SK-N-SH (cell line): ENCODE measurements at regions not wholly inside any gene's neighbourhood (a gene's known extent, or its start where the extent isn't known, plus 50 kb on each side); places are given as distances from the start of the nearest gene placed in this dataset.

ENCODE experiments used
- CTCF ChIA-PET: fragments of 300-600, 350-600 bp; formaldehyde crosslinking; extraction: SDS; loops from one replicate; lab custom pipeline; 2021; lab: Yijun Ruan, JAX
- POLR2A ChIA-PET: fragments of 350-600 bp; sonication (Branson Sonifier 250); formaldehyde crosslinking; extraction: SDS; loops from one replicate; lab custom pipeline; 2020; ENCODE audit warnings: antibody characterized with exemption, inconsistent platforms; lab: Yijun Ruan, JAX
- DNase-seq: peaks from one replicate; pipeline ENCODE4 v3.0.0; 2012
- H2AFZ ChIP-seq: fragments of 200-600 bp; sonication (generic); 2 replicates; pipeline ENCODE4 v1.8.1; 2016; ENCODE audit warnings: antibody characterized with exemption, mild to moderate bottlenecking, low read depth
- H3F3A ChIP-seq: fragments of 200-600 bp; sonication (generic); replicated peaks from 2 replicates; pipeline ENCODE3; 2016; ENCODE audit warnings: antibody characterized with exemption, mild to moderate bottlenecking; ENCODE audit not compliant: insufficient read depth
- H3K27ac ChIP-seq, 2 experiments: fragments of 200-500 bp in 1 of 2; fragments of 200-600 bp in 1 of 2; sonication (Bioruptor generic) in 1 of 2; sonication (generic), shearing (Covaris generic) in 1 of 2; 2 replicates each; pipeline versions ENCODE4 v1.5.1 to v1.6.1; 2014 to 2016; ENCODE audit warnings: low read depth in 2 of 2, inconsistent platforms in 1 of 2, low read length in 1 of 2, mild to moderate bottlenecking in 1 of 2, mixed read lengths in 1 of 2
- H3K27me3 ChIP-seq: fragments of 200-600 bp; sonication (generic), shearing (Covaris generic); 2 replicates; pipeline ENCODE4 v1.6.1; 2016; ENCODE audit warnings: mixed run types; ENCODE audit not compliant: insufficient read depth
- H3K36me3 ChIP-seq, 2 experiments: fragments of 200-500 bp in 1 of 2; fragments of 200-600 bp in 1 of 2; sonication (Bioruptor generic) in 1 of 2; sonication (generic) in 1 of 2; replicated peaks in 1 of 2; 2 replicates each; pipeline versions ENCODE3 to v1.5.1; 2014 to 2016; ENCODE audit warnings: low read length in 1 of 2, mild to moderate bottlenecking in 1 of 2; ENCODE audit not compliant: insufficient read depth in 2 of 2, control insufficient read depth in 1 of 2
- H3K4me1 ChIP-seq, 2 experiments: fragments of 200-500 bp in 1 of 2; fragments of 200-600 bp in 1 of 2; sonication (Bioruptor generic) in 1 of 2; sonication (generic), shearing (Covaris generic) in 1 of 2; 2 replicates each; pipeline versions ENCODE4 v1.5.1 to v1.6.1; 2014 to 2016; ENCODE audit warnings: low read depth in 1 of 2, low read length in 1 of 2, mixed run types in 1 of 2; ENCODE audit not compliant: insufficient read depth in 2 of 2, control insufficient read depth in 1 of 2
- H3K4me2 ChIP-seq: fragments of 200-600 bp; sonication (generic), shearing (Covaris generic); 2 replicates; pipeline ENCODE4 v1.6.1; 2017; ENCODE audit warnings: mixed run types
- H3K4me3 ChIP-seq, 2 experiments: fragments of 200-500 bp in 1 of 2; fragments of 200-600 bp in 1 of 2; sonication (Bioruptor generic) in 1 of 2; sonication (generic), shearing (Covaris generic) in 1 of 2; 2 replicates each; pipeline versions ENCODE4 v1.5.1 to v1.8.1; 2014 to 2016; ENCODE audit warnings: low read depth in 2 of 2, inconsistent platforms in 1 of 2, low read length in 1 of 2, mild to moderate bottlenecking in 1 of 2, mixed read lengths in 1 of 2, moderate library complexity in 1 of 2
- H3K79me2 ChIP-seq: fragments of 200-600 bp; sonication (generic); 2 replicates; pipeline ENCODE4 v1.8.1; 2017; ENCODE audit warnings: mild to moderate bottlenecking; ENCODE audit not compliant: insufficient read depth
- H3K9ac ChIP-seq: fragments of 200-600 bp; sonication (generic); 2 replicates; pipeline ENCODE4 v1.6.1; 2017; ENCODE audit warnings: mixed run types
- H3K9me2 ChIP-seq: fragments of 200-600 bp; sonication (generic); 2 replicates; pipeline ENCODE4 v1.6.1; 2017; ENCODE audit warnings: mixed run types
- H3K9me3 ChIP-seq: fragments of 200-600 bp; sonication (generic); 2 replicates; pipeline ENCODE4 v1.6.1; 2017; ENCODE audit warnings: mixed run types, mild to moderate bottlenecking, moderate library complexity
- H4K20me1 ChIP-seq: fragments of 200-600 bp; sonication (generic); 2 replicates; pipeline ENCODE4 v1.6.1; 2017; ENCODE audit warnings: mild to moderate bottlenecking, mixed run types; ENCODE audit not compliant: insufficient read depth
- FOSL2 ChIP-seq: IDR thresholded peaks from 2 replicates; pipeline ENCODE4 v1.4.0; 2012; ENCODE audit warnings: low read depth, mild to moderate bottlenecking, moderate library complexity, borderline replicate concordance
- IRF3 ChIP-seq: fragments of 150-350 bp; IDR thresholded peaks from 2 replicates; pipeline ENCODE4 v1.6.1; 2016; ENCODE audit warnings: mild to moderate bottlenecking, low read depth, low read length
- JUND ChIP-seq: IDR thresholded peaks from 2 replicates; pipeline ENCODE4 v1.4.0; 2012
- NFIC ChIP-seq: IDR thresholded peaks from 2 replicates; pipeline ENCODE4 v1.4.0; 2012; ENCODE audit warnings: borderline replicate concordance
- PBX3 ChIP-seq: IDR thresholded peaks from 2 replicates; pipeline ENCODE4; 2012
- RFX5 ChIP-seq: IDR thresholded peaks from 2 replicates; pipeline ENCODE4 v1.6.1; 2012; ENCODE audit warnings: mild to moderate bottlenecking, improper control_type of control experiment, low read length
- RXRA ChIP-seq: IDR thresholded peaks from 2 replicates; pipeline ENCODE4 v1.4.0; 2012; ENCODE audit warnings: low read depth, mild to moderate bottlenecking, borderline replicate concordance
- SMC3 ChIP-seq: IDR thresholded peaks from 2 replicates; pipeline ENCODE4 v1.6.1; 2012; ENCODE audit warnings: low read depth, low read length, improper control_type of control experiment
- TAF1 ChIP-seq: IDR thresholded peaks from 2 replicates; pipeline ENCODE4 v1.6.1; 2012; ENCODE audit warnings: low read depth, mild to moderate bottlenecking, low read length, moderate library complexity, borderline replicate concordance
- TCF12 ChIP-seq: IDR thresholded peaks from 2 replicates; pipeline ENCODE4 v1.4.0; 2012
- TEAD4 ChIP-seq: IDR thresholded peaks from 2 replicates; pipeline ENCODE4 v1.4.0; 2012; ENCODE audit warnings: mild to moderate bottlenecking, borderline replicate concordance; ENCODE audit not compliant: insufficient read depth
- ZBTB33 ChIP-seq: IDR thresholded peaks from 2 replicates; pipeline ENCODE4 v1.4.0; 2012; ENCODE audit warnings: low read depth, borderline replicate concordance
- WGBS: methylation state at CpG from one replicate; pipeline ENCODE4 v1.1.6; 2017; ENCODE audit warnings: low lambda C conversion rate; 5-methylcytosine and 5-hydroxymethylcytosine counted together

GRCh38 chr6:90790696-90791095, 203.8 kb upstream of the MAP3K7 start:
- H3F3A ChIP-seq = peaks cover 14% of the 10 kb centered on the region
- H3K27me3 ChIP-seq = no peaks in the 10 kb centered on the region
- H3K36me3 ChIP-seq = no peaks in the 10 kb centered on the region
- peak overlapping the region; percentile 42 for H3K4me2 ChIP-seq
- peak overlapping the region; percentile 35; the same call in 1 of the 2 replicates for H3K9ac ChIP-seq
- no peak overlapping the region for H3K4me3 ChIP-seq
- DNase-seq = no peak
- 20% methylated on average over 2 of the region's 2 CpGs for WGBS
- H4K20me1 ChIP-seq = no peaks in the 10 kb centered on the region
- TF ChIP-seq JUND (peak; percentile 33; the same call in 1 of the 2 replicates), FOSL2 (peak; percentile 29; the same call in 1 of the 2 replicates), TCF12 (0 out of 2 replicates have a peak, but pooled peaks have one; percentile 13), PBX3 (peak; percentile 13; the same call in 1 of the 2 replicates), ZBTB33 (no peak)
- TF ChIP-seq, all 33 proteins: peak for 4
- H3K9me2 ChIP-seq = no peaks in the 10 kb centered on the region; the same call in 1 of the 2 replicates
- peak overlapping the region; percentile 93 for H2AFZ ChIP-seq
- H3K79me2 ChIP-seq = no peaks in the 10 kb centered on the region
- ChIA-PET POLR2A (no interaction called here), CTCF (no interaction called here)
- peaks cover 0 to 8% of the 10 kb centered on the region in 2 experiments; a peak in 2 of 4 replicates for H3K4me1 ChIP-seq
- H3K9me3 ChIP-seq = no peaks in the 10 kb centered on the region
- H3K27ac ChIP-seq = peak overlapping the region; percentile 14 to 82; a peak in 3 of 4 replicates

- H3K4me1 ChIP-seq = peaks cover 0 to 8% of the 10 kb centered on the region in 2 experiments; a peak in 2 of 4 replicates
- H3K79me2 ChIP-seq = no peaks in the 10 kb centered on the region
- H3K4me3 ChIP-seq = no peak overlapping the region
- peak overlapping the region; percentile 32; the same call in 1 of the 2 replicates for H3K9ac ChIP-seq
- H4K20me1 ChIP-seq = no peaks in the 10 kb centered on the region
- DNase-seq = no peak
- TF ChIP-seq RFX5 (no peak), NFIC (no peak), TCF12 (no peak), TAF1 (no peak), RXRA (no peak), IRF3 (no peak), SMC3 (no peak), TEAD4 (no peak)
- WGBS = 35% methylated on average over 6 of the region's 7 CpGs
- H3F3A ChIP-seq = peaks cover 14% of the 10 kb centered on the region
- POLR2A ChIA-PET = no interaction called here
- CTCF ChIA-PET = no interaction called here
- no peaks in the 10 kb centered on the region for H3K27me3 ChIP-seq
- H3K9me3 ChIP-seq = no peaks in the 10 kb centered on the region
- H3K27ac ChIP-seq = peak overlapping the region; percentile 34 to 82; a peak in 3 of 4 replicates
- peak overlapping the region; percentile 42 for H3K4me2 ChIP-seq
- no peaks in the 10 kb centered on the region for H3K36me3 ChIP-seq
- H2AFZ ChIP-seq = peak overlapping the region; percentile 93
- H3K9me2 ChIP-seq = no peaks in the 10 kb centered on the region; the same call in 1 of the 2 replicates
Measured at GRCh38 chr6:90790058-90790457, 203.2 kb upstream of the MAP3K7 start.
